ENCODE measurements at regions not wholly inside any gene's neighbourhood (a gene's known extent, or its start where the extent isn't known, plus 50 kb on each side); places are given as distances from the start of the nearest gene placed in this dataset.

GRCh38 chr2:106332054-106332453, 136.2 kb downstream of the RGPD3 start:
- no peak for TF ChIP-seq POLR2AphosphoS5 (IDR thresholded peaks at IDR 0.05)
- no peak for TF ChIP-seq POLR2A (IDR thresholded peaks at IDR 0.05)

Measured in prostate gland (tissue), 1 donor.